H1 (cell line): ENCODE measurements at regions not wholly inside any gene's neighbourhood (a gene's known extent, or its start where the extent isn't known, plus 50 kb on each side); places are given as distances from the start of the nearest gene placed in this dataset.

Source experiments
- CTCF ChIA-PET: fragments of 300-600 bp; sonication (Branson Sonifier 250); formaldehyde crosslinking; loops from one replicate; lab custom pipeline; 2021; ENCODE audit not compliant: partially characterized antibody; lab: Charles Lee
- POLR2A ChIA-PET: fragments of 300-600 bp; sonication (Branson Sonifier 250); formaldehyde crosslinking; loops from one replicate; lab custom pipeline; 2021; ENCODE audit warnings: inconsistent platforms; ENCODE audit not compliant: partially characterized antibody; lab: Charles Lee
- DNase-seq, 2 experiments: peaks; one replicate each; pipeline versions ENCODE4 v3.0.0 to v3.0.0-alpha.2; 2010 to 2022; ENCODE audit warnings: low spot score in 2 of 2, low read depth in 1 of 2, mixed read lengths in 1 of 2
- FAIRE-seq: peaks from 2 replicates; lab custom pipeline; 2011; peaks lifted over from hg19 to GRCh38; lab: Jason Lieb, UNC
- H2AFZ ChIP-seq: 2 replicates; pipeline ENCODE4 v1.8.1; 2012; ENCODE audit warnings: low read length, inconsistent platforms
- H2AK5ac ChIP-seq: 2 replicates; pipeline ENCODE4 v1.6.1; 2013; ENCODE audit warnings: low read depth, low read length
- H2BK120ac ChIP-seq: replicated peaks from 2 replicates; pipeline ENCODE3; 2013; ENCODE audit warnings: low read depth, low read length, inconsistent platforms
- H2BK12ac ChIP-seq: 2 replicates; pipeline ENCODE4 v1.6.1; 2013; ENCODE audit warnings: low read depth, low read length
- H2BK15ac ChIP-seq: 2 replicates; pipeline ENCODE4 v1.6.1; 2013; ENCODE audit warnings: low read length
- H2BK20ac ChIP-seq: 2 replicates; pipeline ENCODE4 v1.6.1; 2013; ENCODE audit warnings: low read length
- H2BK5ac ChIP-seq: 2 replicates; pipeline ENCODE4 v1.6.1; 2013; ENCODE audit warnings: low read depth, low read length
- H3K14ac ChIP-seq: 2 replicates; pipeline ENCODE4 v1.6.1; 2013; ENCODE audit warnings: inconsistent platforms; ENCODE audit not compliant: insufficient read length
- H3K18ac ChIP-seq: 2 replicates; pipeline ENCODE4 v1.6.1; 2013; ENCODE audit warnings: low read length; ENCODE audit errors: extremely low read depth
- H3K23ac ChIP-seq: 2 replicates; pipeline ENCODE4 v1.6.1; 2013; ENCODE audit warnings: inconsistent platforms; ENCODE audit not compliant: insufficient read length
- H3K23me2 ChIP-seq: 2 replicates; pipeline ENCODE4 v1.6.1; 2013; ENCODE audit warnings: low read depth, low read length
- H3K27ac ChIP-seq: 2 replicates; pipeline ENCODE4 v1.6.1; 2011; ENCODE audit warnings: low read depth, low read length, inconsistent platforms
- H3K27me3 ChIP-seq, 4 experiments: replicated peaks in 1 of 4; 1 replicate in 1 of 4; 2 replicates in 3 of 4; pipeline versions ENCODE4 v1.6.1 to v1.8.1; 2011 to 2013; ENCODE audit warnings: low read length in 3 of 4, mild to moderate bottlenecking in 3 of 4, inconsistent platforms in 2 of 4, mixed read lengths in 2 of 4, moderate library complexity in 1 of 4; ENCODE audit not compliant: control insufficient read depth in 3 of 4, insufficient read depth in 3 of 4; ENCODE audit errors: extremely low read depth in 1 of 4
- H3K36me3 ChIP-seq, 4 experiments: 2 replicates each; pipeline versions ENCODE4 v1.6.1 to v1.8.1; 2011 to 2013; ENCODE audit warnings: mild to moderate bottlenecking in 4 of 4, low read length in 3 of 4, moderate library complexity in 2 of 4, control low read depth in 1 of 4, inconsistent platforms in 1 of 4; ENCODE audit not compliant: insufficient read depth in 4 of 4, control insufficient read depth in 2 of 4
- H3K4ac ChIP-seq: replicated peaks from 2 replicates; pipeline ENCODE3; 2013; ENCODE audit warnings: low read length, low read depth, mixed read lengths, inconsistent platforms; ENCODE audit not compliant: insufficient read length
- H3K4me1 ChIP-seq, 4 experiments: replicated peaks in 1 of 4; 1 replicate in 1 of 4; 2 replicates in 3 of 4; pipeline versions ENCODE4 v1.6.1 to v1.8.1; 2011 to 2013; ENCODE audit warnings: low read length in 3 of 4, inconsistent platforms in 2 of 4, mixed read lengths in 1 of 4; ENCODE audit not compliant: insufficient read depth in 4 of 4, control insufficient read depth in 3 of 4
- H3K4me2 ChIP-seq, 2 experiments: 2 replicates each; pipeline versions ENCODE4 v1.6.1 to v1.8.1; 2011 to 2013; ENCODE audit warnings: low read depth in 2 of 2, low read length in 2 of 2, control low read depth in 1 of 2, inconsistent platforms in 1 of 2, mild to moderate bottlenecking in 1 of 2; ENCODE audit not compliant: insufficient read depth in 1 of 2
- H3K4me3 ChIP-seq, 4 experiments: fragments of 200-600, 300-600 bp in 1 of 4; sonication (generic), shearing (Covaris generic), sonication (Bioruptor Twin) in 1 of 4; 2 replicates each; pipeline versions ENCODE4 v1.5.1 to v1.8.1; 2011 to 2016; ENCODE audit warnings: low read length in 4 of 4, low read depth in 3 of 4, control low read depth in 2 of 4, inconsistent platforms in 2 of 4, mild to moderate bottlenecking in 2 of 4, mixed read lengths in 1 of 4, moderate library complexity in 1 of 4; ENCODE audit not compliant: insufficient read depth in 2 of 4; ENCODE audit errors: extremely low read depth in 1 of 4
- H3K56ac ChIP-seq: replicated peaks from 2 replicates; pipeline ENCODE3; 2013; ENCODE audit warnings: low read depth, mild to moderate bottlenecking, mixed read lengths, low read length, inconsistent platforms; ENCODE audit not compliant: insufficient read length
- H3K79me1 ChIP-seq: 2 replicates; pipeline ENCODE4 v1.6.1; 2013; ENCODE audit warnings: low read depth, low read length, control low read depth
- H3K79me2 ChIP-seq, 2 experiments: 2 replicates each; pipeline versions ENCODE4 v1.6.1 to v1.8.1; 2012 to 2013; ENCODE audit warnings: low read length in 2 of 2, mild to moderate bottlenecking in 2 of 2, inconsistent platforms in 1 of 2; ENCODE audit not compliant: insufficient read depth in 2 of 2, control insufficient read depth in 1 of 2
- H3K9ac ChIP-seq, 4 experiments: replicated peaks in 1 of 4; 1 replicate in 1 of 4; 2 replicates in 3 of 4; pipeline versions ENCODE4 v1.6.1 to v1.8.1; 2011 to 2013; ENCODE audit warnings: low read depth in 3 of 4, low read length in 3 of 4, control low read depth in 2 of 4, mild to moderate bottlenecking in 2 of 4, moderate library complexity in 2 of 4, inconsistent platforms in 1 of 4; ENCODE audit errors: extremely low read depth in 1 of 4
- H3K9me3 ChIP-seq, 2 experiments: 2 replicates each; pipeline versions ENCODE4 v1.6.1 to v1.8.1; 2012 to 2013; ENCODE audit warnings: mild to moderate bottlenecking in 2 of 2, moderate library complexity in 2 of 2, control low read depth in 1 of 2, inconsistent platforms in 1 of 2, low read depth in 1 of 2, low read length in 1 of 2, mixed read lengths in 1 of 2; ENCODE audit not compliant: insufficient read depth in 2 of 2
- H4K20me1 ChIP-seq, 2 experiments: replicated peaks in 1 of 2; 2 replicates each; pipeline versions ENCODE3 to v1.8.1; 2011 to 2013; ENCODE audit warnings: inconsistent platforms in 2 of 2, low read length in 2 of 2, mild to moderate bottlenecking in 1 of 2; ENCODE audit not compliant: insufficient read depth in 2 of 2, control insufficient read depth in 1 of 2
- H4K5ac ChIP-seq: 2 replicates; pipeline ENCODE4 v1.6.1; 2013; ENCODE audit warnings: low read length, low read depth, mixed read lengths, inconsistent platforms; ENCODE audit not compliant: insufficient read length
- H4K8ac ChIP-seq: 2 replicates; pipeline ENCODE4 v1.8.0; 2013; ENCODE audit warnings: mild to moderate bottlenecking, moderate library complexity, low read length, inconsistent platforms; ENCODE audit not compliant: insufficient read depth; ENCODE audit errors: extremely low read depth
- H4K91ac ChIP-seq: replicated peaks from 2 replicates; pipeline ENCODE3; 2013; ENCODE audit warnings: low read length, mixed read lengths, inconsistent platforms; ENCODE audit not compliant: insufficient read length
- CTBP2 ChIP-seq: IDR thresholded peaks from 2 replicates; pipeline ENCODE4 v1.7.0; 2011; ENCODE audit warnings: borderline replicate concordance, mild to moderate bottlenecking, moderate library complexity, mixed read lengths, low read length; ENCODE audit not compliant: insufficient read depth, insufficient read length
- KDM1A ChIP-seq: fragments of 200-600, 300-600 bp; sonication (generic); IDR thresholded peaks from 2 replicates; pipeline ENCODE4 v1.7.1; 2016; ENCODE audit warnings: mild to moderate bottlenecking, low read length, borderline replicate concordance
- PHF8 ChIP-seq: fragments of 200-600 bp; sonication (generic); conservative IDR thresholded peaks from 2 replicates; pipeline ENCODE4 v1.7.1; 2012; ENCODE audit warnings: low read depth, mild to moderate bottlenecking, inconsistent platforms, low read length, moderate library complexity
- SIRT6 ChIP-seq: IDR thresholded peaks from one replicate; pipeline ENCODE4 v1.7.1; 2012; ENCODE audit warnings: low read length, inconsistent platforms
- SP2 ChIP-seq: IDR thresholded peaks from 2 replicates; pipeline ENCODE4 v1.6.1; 2012; ENCODE audit warnings: mild to moderate bottlenecking, low read length, inconsistent platforms

DNA sequence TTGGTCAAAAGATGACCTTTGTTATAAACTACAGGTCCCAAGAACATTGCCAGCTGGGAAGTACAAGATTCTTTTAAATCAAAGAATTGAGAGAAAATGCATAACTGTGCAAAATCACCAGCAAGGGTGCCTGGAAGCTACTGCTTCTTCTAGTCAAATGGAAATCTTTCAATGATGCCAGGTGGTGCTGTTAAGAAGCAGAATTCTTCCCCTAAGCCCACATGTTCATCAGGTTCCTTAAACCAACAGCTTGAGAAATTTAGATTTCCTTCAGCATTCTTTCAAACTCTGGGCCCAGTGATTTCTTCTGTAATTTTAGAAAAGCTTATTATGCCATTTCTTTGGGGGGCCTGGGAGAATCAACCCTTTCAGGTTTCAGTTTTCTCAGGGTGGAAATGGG lies 207.8 kb upstream of the WSCD1 start:
- Histone ChIP-seq H3K56ac (no peak overlapping the region), H3K9me3 (no peaks in the 10 kb centered on the region)
- CTCF ChIA-PET = no interaction called here
- TF ChIP-seq KDM1A = no peak
- no peak for TF ChIP-seq CTBP2
- TF ChIP-seq SIRT6 = no peak
- no peak for TF ChIP-seq SP2
- no peak for TF ChIP-seq PHF8
- TF ChIP-seq, all 59 proteins: peak for 0
- Histone ChIP-seq H3K9ac (no peak overlapping the region), H3K4me1 (no peaks in the 10 kb centered on the region; a peak in 2 of 7 replicates), H2BK15ac (no peak overlapping the region), H2AFZ (no peak overlapping the region), H3K79me2 (no peaks in the 10 kb centered on the region), H4K20me1 (no peaks in the 10 kb centered on the region), H3K79me1 (no peaks in the 10 kb centered on the region), H2AK5ac (no peak overlapping the region), H3K18ac (no peak overlapping the region), H3K14ac (no peak overlapping the region), H3K27ac (no peak overlapping the region), H2BK12ac (no peak overlapping the region), H4K91ac (no peak overlapping the region), H3K23ac (no peak overlapping the region), H2BK5ac (no peak overlapping the region), H2BK20ac (no peak overlapping the region), H3K36me3 (no peaks in the 10 kb centered on the region), H3K4me2 (no peak overlapping the region), H4K8ac (no peak overlapping the region), H3K4ac (no peak overlapping the region), H3K27me3 (no peaks in the 10 kb centered on the region), H2BK120ac (no peak overlapping the region), H4K5ac (no peak overlapping the region), H3K23me2 (no peaks in the 10 kb centered on the region; the same call in 1 of the 2 replicates), H3K4me3 (no peak overlapping the region)
- FAIRE-seq (no peak), DNase-seq (peak in 1 of 2 experiments; percentile 6)
- POLR2A ChIA-PET = no interaction called here
